ENCODE measurements at regions not wholly inside any gene's neighbourhood (a gene's known extent, or its start where the extent isn't known, plus 50 kb on each side); places are given as distances from the start of the nearest gene placed in this dataset.

DNA sequence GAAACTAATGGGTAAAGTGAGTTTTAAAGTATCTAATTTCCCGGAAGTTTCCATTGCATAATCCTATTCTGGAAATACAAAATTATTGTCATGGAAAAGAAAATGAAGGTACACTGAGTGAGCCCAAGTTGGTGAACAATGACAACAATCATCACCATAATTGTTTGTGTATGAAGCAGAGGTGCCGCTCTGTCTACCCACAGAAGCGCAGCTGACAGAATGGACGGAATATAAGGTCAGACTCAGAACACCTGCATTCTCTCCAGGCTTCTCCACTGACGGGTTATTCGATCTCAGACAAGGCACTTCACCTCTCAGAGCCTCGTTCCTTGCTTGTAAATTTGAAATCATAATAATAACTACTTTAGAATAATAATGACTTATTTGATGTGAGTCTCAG lies 99.1 kb upstream of the NGF start:
- TF ChIP-seq FOXA2 (IDR thresholded peaks at IDR 0.05) = no peak
- TF ChIP-seq, protein P1, sequence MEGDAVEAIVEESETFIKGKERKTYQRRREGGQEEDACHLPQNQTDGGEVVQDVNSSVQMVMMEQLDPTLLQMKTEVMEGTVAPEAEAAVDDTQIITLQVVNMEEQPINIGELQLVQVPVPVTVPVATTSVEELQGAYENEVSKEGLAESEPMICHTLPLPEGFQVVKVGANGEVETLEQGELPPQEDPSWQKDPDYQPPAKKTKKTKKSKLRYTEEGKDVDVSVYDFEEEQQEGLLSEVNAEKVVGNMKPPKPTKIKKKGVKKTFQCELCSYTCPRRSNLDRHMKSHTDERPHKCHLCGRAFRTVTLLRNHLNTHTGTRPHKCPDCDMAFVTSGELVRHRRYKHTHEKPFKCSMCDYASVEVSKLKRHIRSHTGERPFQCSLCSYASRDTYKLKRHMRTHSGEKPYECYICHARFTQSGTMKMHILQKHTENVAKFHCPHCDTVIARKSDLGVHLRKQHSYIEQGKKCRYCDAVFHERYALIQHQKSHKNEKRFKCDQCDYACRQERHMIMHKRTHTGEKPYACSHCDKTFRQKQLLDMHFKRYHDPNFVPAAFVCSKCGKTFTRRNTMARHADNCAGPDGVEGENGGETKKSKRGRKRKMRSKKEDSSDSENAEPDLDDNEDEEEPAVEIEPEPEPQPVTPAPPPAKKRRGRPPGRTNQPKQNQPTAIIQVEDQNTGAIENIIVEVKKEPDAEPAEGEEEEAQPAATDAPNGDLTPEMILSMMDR (IDR thresholded peaks at IDR 0.05; ENCODE audit: low read depth, low read length, missing input control) = no peak

Measured in liver (tissue), 2 donors.